Gastrocnemius medialis (tissue), 4 donors: ENCODE measurements at regions not wholly inside any gene's neighbourhood (a gene's known extent, or its start where the extent isn't known, plus 50 kb on each side); places are given as distances from the start of the nearest gene placed in this dataset.

ENCODE experiments used
- ATAC-seq, 2 donors: fragments of 150-250 bp; one replicate each; pipeline ENCODE4 v1.9.1; 2016
- DNase-seq, 2 donors: peaks; one replicate each; pipeline ENCODE4 v3.0.0-alpha.2; 2019
- H3K27ac ChIP-seq, 4 donors: fragments of 200-600 bp; sonication (generic); 1 replicate in 1 of 4; 2 replicates in 3 of 4; pipeline ENCODE4 v1.5.1; 2016 to 2018; ENCODE audit warnings: mild to moderate bottlenecking in 2 of 4, moderate library complexity in 1 of 4
- H3K27me3 ChIP-seq, 3 donors: fragments of 200-600 bp; sonication (generic) in 2 of 3; 1 replicate in 1 of 3; 2 replicates in 2 of 3; pipeline versions ENCODE4 v1.5.1 to v1.6.0; 2016 to 2019; ENCODE audit warnings: mild to moderate bottlenecking in 1 of 3, moderate library complexity in 1 of 3
- H3K36me3 ChIP-seq, 2 donors: fragments of 200-600 bp; sonication (generic) in 1 of 2; one replicate each; pipeline ENCODE4 v1.5.1; 2017 to 2018
- H3K4me1 ChIP-seq, 2 donors: fragments of 200-600 bp; sonication (generic) in 1 of 2; one replicate each; pipeline ENCODE4 v1.5.1; 2016 to 2017; ENCODE audit warnings: mild to moderate bottlenecking in 2 of 2
- H3K4me3 ChIP-seq, 4 donors: fragments of 200-600 bp; sonication (generic) in 3 of 4; 1 replicate in 1 of 4; 2 replicates in 3 of 4; pipeline ENCODE4 v1.5.1; 2016 to 2019; ENCODE audit warnings: mild to moderate bottlenecking in 2 of 4
- H3K9me3 ChIP-seq, 3 donors: fragments of 200-600 bp; sonication (generic) in 2 of 3; 1 replicate in 1 of 3; 2 replicates in 2 of 3; pipeline ENCODE4 v1.5.1; 2016 to 2019
- POLR2A ChIP-seq, 2 donors: fragments of 450-650 bp; IDR thresholded peaks; one replicate each; pipeline ENCODE4 v1.6.1; 2017; ENCODE audit warnings: antibody characterized with exemption in 2 of 2, mild to moderate bottlenecking in 2 of 2, moderate library complexity in 2 of 2
- in situ Hi-C, 4 donors: fragments of 200-750 bp; cut with MboI; loops; one replicate each; pipeline versions ENCODE4 v1.15.0 to v1.8.0; 2017; ENCODE audit warnings: low sequenced_read_pairs in 4 of 4
- intact Hi-C: fragments of 100-400 bp; cut with DNase I; formaldehyde crosslinking; loops from one replicate; pipeline ENCODE4 v1.15.1; 2023; ENCODE audit warnings: low total_unique reads
- TF ChIP-seq, protein P1 (sequence below), 5 experiments: fragments of 450-650 bp in 3 of 5; fragments of 200-600 bp in 2 of 5; sonication (generic) in 2 of 5; IDR thresholded peaks in 4 of 5; conservative IDR thresholded peaks in 1 of 5; 1 replicate in 4 of 5; 2 replicates in 1 of 5; pipeline ENCODE4 v1.5.1; 2016 to 2019; ENCODE audit warnings: antibody characterized with exemption in 5 of 5, mild to moderate bottlenecking in 3 of 5, moderate library complexity in 3 of 5

DNA sequence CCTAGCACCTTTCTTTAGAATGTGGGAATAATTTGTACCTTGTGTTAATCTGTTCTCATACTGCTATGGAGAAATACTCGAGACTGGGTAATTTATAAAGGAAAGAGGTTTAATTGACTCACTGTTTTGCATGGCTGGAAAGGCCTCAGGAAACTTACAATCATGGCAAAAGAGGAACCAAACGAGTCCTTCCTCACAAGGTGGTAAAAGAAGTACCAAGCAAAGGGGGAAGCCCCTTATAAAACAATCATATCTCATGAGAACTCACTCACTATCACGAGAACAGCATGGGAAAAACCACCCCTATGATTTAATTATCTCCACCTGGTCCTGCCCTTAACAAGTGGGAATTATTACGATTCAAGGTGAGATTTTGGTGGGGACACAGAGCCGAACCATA is 127.1 kb upstream of the ANO3 start:
- in situ Hi-C loops, result loop anchor here in 1 of 4 donors (25.0 kb wide), 1 partner anchor 218 kb away; no protein-coding TSS in a partner anchor
- Histone ChIP-seq H3K36me3 (no peaks in the 10 kb centered on the region), H3K4me1 (no peaks in the 10 kb centered on the region), H3K27ac (no peak overlapping the region), H3K27me3 (no peaks in the 10 kb centered on the region), H3K4me3 (no peak overlapping the region), H3K9me3 (no peaks in the 10 kb centered on the region)
- ATAC-seq, result no peak
- intact Hi-C loops, result no loop called here
- DNase-seq, result no peak
- TF ChIP-seq POLR2A (IDR thresholded peaks at IDR 0.05), result no peak
- TF ChIP-seq, protein P1, sequence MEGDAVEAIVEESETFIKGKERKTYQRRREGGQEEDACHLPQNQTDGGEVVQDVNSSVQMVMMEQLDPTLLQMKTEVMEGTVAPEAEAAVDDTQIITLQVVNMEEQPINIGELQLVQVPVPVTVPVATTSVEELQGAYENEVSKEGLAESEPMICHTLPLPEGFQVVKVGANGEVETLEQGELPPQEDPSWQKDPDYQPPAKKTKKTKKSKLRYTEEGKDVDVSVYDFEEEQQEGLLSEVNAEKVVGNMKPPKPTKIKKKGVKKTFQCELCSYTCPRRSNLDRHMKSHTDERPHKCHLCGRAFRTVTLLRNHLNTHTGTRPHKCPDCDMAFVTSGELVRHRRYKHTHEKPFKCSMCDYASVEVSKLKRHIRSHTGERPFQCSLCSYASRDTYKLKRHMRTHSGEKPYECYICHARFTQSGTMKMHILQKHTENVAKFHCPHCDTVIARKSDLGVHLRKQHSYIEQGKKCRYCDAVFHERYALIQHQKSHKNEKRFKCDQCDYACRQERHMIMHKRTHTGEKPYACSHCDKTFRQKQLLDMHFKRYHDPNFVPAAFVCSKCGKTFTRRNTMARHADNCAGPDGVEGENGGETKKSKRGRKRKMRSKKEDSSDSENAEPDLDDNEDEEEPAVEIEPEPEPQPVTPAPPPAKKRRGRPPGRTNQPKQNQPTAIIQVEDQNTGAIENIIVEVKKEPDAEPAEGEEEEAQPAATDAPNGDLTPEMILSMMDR (IDR thresholded peaks at IDR 0.05 in 4 of 5, conservative IDR thresholded peaks at IDR 0.05 in 1 of 5), result no peak

DNA sequence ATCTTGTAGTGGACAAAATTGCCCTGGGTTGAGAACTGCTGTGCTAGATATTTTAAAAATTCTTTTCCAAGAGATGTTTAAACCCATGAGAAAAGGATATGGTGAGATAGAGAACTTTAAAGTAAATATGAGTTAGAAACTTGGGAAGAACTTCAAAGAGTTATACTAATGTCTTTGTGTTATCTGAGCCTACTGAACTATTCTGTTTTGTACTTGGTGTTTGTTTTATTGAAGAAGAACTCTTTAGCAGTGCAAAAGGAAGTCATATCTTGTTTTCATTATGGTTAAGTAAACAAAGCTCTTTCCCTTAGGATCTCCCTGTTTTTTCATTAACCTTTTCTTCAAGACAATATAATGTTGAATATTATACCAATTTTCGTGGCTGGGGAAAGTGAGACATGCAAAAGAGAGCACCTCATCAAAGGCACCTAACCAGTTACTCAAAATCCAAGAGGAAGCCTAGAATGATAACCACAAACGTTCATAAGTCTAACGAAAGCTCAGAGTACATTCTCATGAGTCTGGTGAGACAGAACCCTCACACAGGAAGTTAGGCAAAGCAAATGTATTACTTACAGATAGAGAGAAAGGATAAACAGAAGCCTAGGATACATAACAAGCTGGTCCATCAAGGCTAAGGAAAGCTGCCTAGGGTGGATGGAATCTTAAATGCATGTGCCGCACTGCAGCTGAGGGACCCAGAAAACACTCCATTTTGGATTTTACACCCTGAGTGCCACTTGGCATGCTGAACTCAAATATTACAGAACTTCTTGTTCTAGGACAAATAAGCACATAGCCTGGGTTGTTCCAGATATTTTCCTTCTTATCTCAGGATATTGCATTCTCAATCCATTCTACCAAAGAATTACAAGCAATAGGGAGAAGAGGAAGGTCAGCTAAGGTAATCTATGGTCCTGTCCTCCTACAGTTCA is 112.5 kb upstream of the ANO3 start:
- ATAC-seq, result no peak
- H3K27ac ChIP-seq, result no peak overlapping the region

DNA sequence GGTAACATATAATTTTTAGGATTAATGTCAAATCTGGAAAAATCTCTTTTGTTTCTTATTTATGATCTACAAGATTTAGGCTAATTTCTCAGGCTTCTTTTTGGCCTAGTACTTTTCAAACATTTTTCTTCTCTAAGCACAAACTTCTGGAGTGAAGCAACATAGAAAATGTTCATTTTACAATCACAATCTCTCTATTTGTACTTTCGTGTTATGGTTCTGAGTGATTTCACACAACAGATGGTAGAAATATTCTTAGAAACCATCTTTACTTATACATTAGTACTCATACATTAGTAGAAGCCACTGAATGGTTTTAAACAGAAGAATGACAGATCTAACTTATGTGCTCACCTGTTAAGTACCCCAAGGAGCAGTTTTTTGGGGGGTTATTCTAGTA is 106.3 kb upstream of the ANO3 start:
- no peak overlapping the region for H3K27ac ChIP-seq
- H3K4me3 ChIP-seq, result no peak overlapping the region
- H3K9me3 ChIP-seq, result no peaks in the 10 kb centered on the region
- H3K36me3 ChIP-seq, result no peaks in the 10 kb centered on the region
- TF ChIP-seq POLR2A (IDR thresholded peaks at IDR 0.05), result no peak
- TF ChIP-seq, protein P1 (IDR thresholded peaks at IDR 0.05 in 4 of 5, conservative IDR thresholded peaks at IDR 0.05 in 1 of 5), result no peak
- DNase-seq (no peak), ATAC-seq (no peak)
- no peaks in the 10 kb centered on the region for H3K4me1 ChIP-seq
- intact Hi-C loops, result loop anchor here (5.0 kb wide), 1 partner anchor 243 kb away; no protein-coding TSS in a partner anchor
- no peaks in the 10 kb centered on the region for H3K27me3 ChIP-seq
- in situ Hi-C loops, result no loop called here

More for the DNA sequence above, 112.5 kb upstream of the ANO3 start:
- no peaks in the 10 kb centered on the region for H3K27me3 ChIP-seq
- H3K4me1 ChIP-seq, result no peaks in the 10 kb centered on the region
- no peak overlapping the region for H3K4me3 ChIP-seq
- no peak for TF ChIP-seq POLR2A (IDR thresholded peaks at IDR 0.05)
- TF ChIP-seq, protein P1 (IDR thresholded peaks at IDR 0.05 in 4 of 5, conservative IDR thresholded peaks at IDR 0.05 in 1 of 5), result no peak
- no peaks in the 10 kb centered on the region for H3K9me3 ChIP-seq
- H3K36me3 ChIP-seq, result no peaks in the 10 kb centered on the region
- in situ Hi-C loops, result loop anchor here in 1 of 4 donors (25.0 kb wide), 1 partner anchor 232 kb away; no protein-coding TSS in a partner anchor
- DNase-seq, result no peak
- intact Hi-C loops, result no loop called here

DNA sequence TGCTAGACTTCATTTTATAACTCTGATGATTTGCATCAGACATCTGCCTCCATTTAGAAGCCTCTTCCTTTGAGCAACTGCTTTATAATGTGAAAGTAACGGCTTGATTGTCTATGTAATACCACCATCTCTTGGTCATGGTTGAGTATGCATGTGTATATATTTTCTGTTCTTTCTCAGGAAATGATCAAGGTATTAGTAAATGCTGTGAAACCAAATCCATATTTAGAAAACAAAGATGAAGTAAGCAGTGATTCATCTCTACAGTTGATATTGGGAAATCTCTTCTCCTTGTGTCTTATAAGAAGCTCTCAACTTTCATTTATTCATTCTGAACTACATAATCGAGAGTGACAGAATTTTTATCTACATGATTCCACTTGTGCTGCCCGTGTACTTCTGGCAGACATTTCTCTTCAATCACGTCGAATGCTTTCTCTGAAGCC is 104.6 kb upstream of the ANO3 start:
- DNase-seq, result no peak
- in situ Hi-C loops, result no loop called here
- intact Hi-C loops, result loop anchor here (5.0 kb wide), 1 partner anchor 245 kb away; no protein-coding TSS in a partner anchor
- no peaks in the 10 kb centered on the region for H3K27me3 ChIP-seq
- no peak for TF ChIP-seq POLR2A (IDR thresholded peaks at IDR 0.05)
- TF ChIP-seq, protein P1 (IDR thresholded peaks at IDR 0.05 in 4 of 5, conservative IDR thresholded peaks at IDR 0.05 in 1 of 5), result peak in 4 of 5 experiments; percentile 29 to 42 (median 38)
- no peaks in the 10 kb centered on the region for H3K36me3 ChIP-seq
- ATAC-seq, result no peak
- no peaks in the 10 kb centered on the region for H3K9me3 ChIP-seq
- H3K4me3 ChIP-seq, result no peak overlapping the region
- no peaks in the 10 kb centered on the region for H3K4me1 ChIP-seq
- H3K27ac ChIP-seq, result no peak overlapping the region
